ENCODE measurements at regions not wholly inside any gene's neighbourhood (a gene's known extent, or its start where the extent isn't known, plus 50 kb on each side); places are given as distances from the start of the nearest gene placed in this dataset.

DNA sequence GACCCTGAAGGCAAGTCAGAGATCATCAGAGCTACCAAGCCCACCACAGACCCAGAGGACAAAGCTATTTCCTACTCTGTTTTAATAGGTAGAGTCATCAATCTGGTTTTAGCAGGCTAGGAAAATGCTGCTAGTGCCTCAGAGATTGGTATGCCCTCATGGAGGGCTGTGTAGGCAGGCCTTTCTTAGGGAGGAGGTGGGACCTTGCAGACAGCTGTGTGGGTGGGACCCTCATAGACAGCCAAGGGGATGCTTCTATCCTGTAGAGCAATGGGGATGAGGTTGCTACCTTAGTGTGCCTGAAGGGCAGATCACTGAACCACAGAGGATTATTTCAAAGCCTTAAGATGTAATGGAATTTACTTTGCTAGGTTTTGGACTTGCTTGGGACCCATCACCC, 534.9 kb upstream of the KLF12 start:
- no peak for DNase-seq (ENCODE audit: low read depth)

DNA sequence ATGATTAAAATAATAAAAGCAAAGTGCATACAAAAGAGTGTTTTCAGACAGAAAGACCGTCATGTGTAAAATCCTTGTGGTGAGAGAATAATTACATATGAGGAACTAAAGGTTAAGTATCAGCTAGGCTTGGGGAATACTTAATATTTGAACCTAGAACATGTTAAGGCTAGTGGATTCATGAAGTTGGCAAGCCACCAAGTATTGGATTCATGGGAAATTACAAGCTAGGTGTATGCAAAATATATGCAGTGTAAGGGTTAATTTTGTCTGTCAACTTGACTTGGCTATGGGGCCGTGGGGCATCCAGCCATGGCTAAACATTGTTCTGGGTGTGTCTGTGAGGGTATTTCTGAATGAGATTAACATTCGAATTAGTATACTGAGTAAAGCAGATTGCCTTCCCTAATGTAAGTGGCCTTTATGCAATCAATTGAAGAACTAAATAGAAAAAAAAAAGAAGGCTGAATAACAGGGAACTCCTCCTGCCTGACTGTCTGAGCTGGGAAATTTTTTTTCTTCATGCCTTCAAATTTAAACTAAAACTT, 533.5 kb upstream of the KLF12 start:
- no peak for DNase-seq (ENCODE audit: low read depth)

DNA sequence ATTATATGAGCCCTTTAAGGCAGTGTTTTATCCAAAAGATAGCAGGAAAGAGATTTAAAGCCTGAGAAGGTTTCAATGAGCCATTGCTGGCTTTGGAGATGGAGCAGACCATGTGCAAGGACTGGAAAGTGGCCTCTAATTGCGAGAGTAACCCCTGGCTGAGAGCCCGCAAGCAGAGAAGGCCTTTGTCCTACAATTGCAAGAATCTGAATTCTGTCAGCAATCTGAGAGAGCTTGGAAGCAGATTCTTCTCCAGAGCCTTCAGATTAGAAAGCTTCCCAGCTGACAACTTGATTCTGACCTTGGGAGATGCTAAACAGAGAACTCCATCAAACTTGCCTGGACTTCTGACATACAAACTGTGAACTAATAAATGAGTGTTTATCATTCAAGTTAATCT, 528.7 kb upstream of the KLF12 start:
- no peak for DNase-seq (ENCODE audit: low read depth)

DNA sequence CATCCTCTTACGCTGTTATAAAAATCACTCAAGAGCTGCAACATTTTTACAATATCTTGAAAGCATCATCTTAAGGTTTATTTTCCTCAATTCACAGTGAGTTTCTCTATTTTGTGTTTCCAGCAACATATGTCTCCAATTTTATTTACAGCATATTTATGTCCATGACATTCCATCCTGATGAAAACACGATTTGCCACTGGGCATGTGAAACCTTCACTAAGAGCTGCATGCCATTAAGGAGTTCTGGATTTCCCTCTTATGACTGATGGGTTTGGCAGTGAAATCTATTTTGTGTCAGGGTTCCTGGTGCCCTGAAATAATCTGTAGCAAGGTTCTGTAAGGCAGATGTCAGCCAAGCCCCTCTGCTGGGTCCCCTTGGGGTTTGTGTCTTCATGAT, 527.6 kb upstream of the KLF12 start:
- peak; percentile 6 for DNase-seq (ENCODE audit: low read depth)

DNA sequence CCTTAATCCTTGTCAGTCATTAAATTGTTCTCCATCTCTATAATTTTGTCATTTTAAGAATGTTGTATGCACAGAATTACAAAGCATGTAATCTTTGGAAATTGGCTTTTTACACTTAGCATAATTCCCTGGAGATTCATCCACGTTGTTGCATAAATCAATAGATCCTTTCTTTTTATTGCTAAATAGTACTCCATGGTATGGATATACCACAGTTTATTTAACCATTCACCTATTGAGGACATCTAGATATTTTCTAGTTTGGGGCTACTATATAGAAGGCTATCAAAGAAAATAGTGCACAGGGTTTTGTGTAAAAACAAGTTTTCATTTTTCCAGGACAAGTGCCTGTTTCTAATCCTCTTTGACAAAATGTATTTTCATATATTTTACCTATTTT, 523.6 kb upstream of the KLF12 start:
- DNase-seq (ENCODE audit: low read depth) = no peak

DNA sequence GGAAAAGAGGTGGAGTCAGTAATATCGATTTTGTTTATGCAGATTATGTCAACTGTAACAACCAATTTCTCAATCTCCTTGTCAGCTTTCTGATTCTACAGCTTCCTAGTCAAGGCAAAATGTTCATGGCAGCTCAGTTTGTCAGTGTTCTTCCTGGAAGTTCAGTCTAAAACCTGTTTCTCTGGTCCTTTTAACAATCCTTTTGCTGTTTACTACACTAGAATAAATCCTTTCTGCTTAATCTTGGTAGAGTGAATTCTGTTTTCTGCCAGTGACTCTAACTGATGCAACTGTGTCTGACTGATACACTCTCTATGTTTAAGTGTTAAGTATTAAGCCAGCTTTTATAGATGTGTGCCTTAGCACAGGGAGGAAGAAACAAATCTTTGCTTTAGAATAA, 516.9 kb upstream of the KLF12 start:
- DNase-seq (ENCODE audit: low read depth) = no peak

DNA sequence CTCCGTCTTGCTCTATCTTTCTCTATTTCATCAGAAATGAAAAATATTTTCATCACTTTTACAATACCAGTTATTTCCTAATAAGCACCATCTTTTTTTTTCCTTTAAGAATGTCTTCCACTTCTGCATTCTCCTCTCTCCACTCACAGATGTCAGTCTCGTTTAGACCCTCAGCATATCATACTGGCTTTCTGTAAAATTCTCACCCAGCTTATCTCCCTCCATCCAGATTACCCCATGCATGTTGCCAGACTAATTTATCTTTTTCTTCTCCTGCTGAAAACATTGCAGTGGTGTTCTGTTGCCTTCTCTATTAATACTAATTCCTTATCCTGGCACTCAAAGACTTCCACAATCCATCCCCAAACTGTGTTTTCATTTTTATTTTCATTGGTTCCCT, 513.8 kb upstream of the KLF12 start:
- DNase-seq (ENCODE audit: low read depth) = no peak

DNA sequence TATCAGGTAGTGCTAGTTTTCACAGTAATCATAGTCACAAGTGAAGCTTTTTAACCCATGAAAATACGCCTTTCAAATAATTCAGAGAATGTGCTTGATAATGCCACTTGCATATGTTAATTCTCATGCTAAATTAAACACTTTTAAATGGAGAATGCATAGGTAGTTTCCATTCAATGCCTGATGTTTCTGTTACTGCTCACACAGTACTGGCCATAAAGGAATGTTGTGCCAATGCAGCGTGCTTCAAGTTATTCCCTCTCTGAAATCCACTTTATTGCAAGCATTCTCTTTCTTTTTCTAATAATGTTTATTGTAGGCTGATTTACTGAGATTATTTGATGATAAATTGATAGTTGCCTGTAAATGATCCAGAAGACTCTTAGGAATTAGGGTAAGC, 513.0 kb upstream of the KLF12 start:
- no peak for DNase-seq (ENCODE audit: low read depth)

DNA sequence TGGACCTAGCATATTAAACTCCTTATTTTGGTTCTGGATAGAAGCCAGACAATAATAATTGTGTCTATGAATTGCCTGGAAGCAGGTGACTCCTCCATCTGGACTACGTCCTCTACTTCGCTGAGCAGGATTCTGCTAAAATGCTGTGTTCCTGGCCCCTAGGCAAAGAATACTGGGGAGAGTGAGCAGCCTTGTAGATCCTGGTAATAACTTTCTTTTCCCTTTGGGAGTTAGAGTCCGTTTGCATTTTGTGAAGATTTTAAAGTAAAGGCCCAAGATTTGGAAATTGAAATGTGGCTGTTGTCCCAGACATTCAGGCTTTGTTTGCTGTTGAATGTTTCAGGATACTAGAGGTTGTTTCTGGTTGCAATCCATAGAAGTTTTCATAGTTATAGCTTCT, 511.9 kb upstream of the KLF12 start:
- no peak for DNase-seq (ENCODE audit: low read depth)

DNA sequence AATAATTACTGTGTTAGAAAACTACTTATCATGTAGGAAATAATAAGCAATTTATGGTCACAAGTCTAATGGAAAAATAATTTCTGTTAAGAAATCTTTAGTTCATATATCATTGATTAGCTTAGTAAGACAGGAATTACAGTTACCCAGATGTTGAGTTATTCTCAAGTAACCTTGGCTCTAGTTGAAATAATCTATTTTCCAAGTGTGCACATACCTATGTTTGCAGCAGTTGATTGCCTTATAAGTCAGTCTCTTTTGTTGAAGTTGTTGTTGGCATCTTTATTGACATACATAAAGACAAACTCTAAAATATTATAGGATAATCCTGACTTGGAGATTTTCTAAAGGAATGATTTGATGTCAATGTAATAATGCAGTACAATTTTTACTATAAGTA, 511.4 kb upstream of the KLF12 start:
- DNase-seq (ENCODE audit: low read depth) = no peak

DNA sequence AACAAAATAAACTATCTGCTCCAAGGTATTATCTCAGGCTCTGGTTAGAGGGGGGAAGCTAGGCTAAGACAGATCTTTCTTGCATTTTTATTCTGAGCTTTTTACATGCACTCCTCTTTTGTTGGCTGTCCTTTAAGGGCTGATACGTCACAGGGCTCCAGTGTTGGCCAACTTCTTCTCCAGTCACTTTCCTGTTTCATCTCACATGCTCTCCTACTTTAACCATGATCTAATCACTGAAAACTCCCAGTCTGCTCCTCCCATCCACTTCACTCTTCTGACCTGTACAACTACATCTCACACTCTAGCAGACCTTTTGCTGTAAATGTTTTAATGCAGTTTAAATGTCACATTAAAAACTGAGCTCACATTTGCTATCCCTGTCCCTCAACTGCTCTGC, 510.0 kb upstream of the KLF12 start:
- DNase-seq (ENCODE audit: low read depth) = no peak

DNA sequence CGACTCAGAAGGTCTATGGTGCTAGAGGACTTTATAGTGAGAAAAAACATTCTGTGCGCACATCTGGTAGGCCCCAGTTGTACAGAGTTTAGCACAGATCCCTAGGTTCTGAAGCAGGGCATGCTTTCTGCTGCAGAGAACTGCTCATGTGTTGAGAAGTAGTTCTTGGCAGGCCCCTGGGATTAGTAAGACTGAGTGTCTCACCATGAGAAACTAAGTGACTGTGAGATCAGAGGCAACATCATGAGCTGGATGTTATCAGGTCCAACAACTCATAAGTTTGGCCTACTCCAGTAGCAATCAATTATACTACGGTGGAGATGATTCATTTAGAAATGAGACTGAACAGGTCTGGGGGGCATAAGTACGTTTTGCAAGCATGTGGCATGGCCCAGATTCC, 507.4 kb upstream of the KLF12 start:
- peak; percentile 21 for DNase-seq (ENCODE audit: low read depth)

DNA sequence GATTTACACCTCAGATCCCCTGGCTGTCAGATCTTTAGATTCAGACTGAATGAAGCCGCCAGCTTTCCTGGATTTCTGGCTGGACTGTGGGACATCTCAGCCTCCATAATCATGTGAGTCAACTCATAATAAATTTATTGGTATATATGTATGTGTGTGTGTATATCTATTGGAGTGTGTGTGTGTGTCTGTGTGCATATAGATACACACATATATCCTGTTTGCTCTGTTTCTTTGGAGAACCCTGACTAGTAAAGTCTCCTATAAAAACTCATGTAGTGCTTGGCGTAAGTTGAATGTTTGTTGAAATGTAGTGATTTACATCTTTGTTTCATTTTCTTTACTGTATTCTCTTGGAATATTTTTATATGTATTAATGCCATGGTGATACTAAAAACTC, 499.5 kb upstream of the KLF12 start:
- no peak for DNase-seq (ENCODE audit: low read depth)

DNA sequence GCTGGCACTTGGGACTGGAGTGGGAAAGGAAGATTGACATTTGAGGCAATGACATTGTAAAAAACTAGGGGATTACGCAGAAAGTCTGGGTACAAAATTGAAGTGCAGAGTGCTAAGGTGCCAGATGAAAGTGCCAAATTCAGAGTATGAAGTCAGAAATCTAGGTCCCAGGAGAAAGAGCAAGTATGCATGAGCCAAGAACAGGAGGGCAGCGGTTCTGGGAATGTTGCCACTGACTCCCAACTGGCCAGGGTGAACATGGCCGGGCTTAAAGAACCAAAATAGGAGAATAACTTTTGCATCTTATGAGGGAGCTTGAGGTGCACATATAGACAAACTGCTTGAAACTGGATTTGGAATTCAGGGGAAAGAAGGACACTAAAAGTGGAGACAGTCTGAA, 495.8 kb upstream of the KLF12 start:
- DNase-seq (ENCODE audit: low read depth) = no peak

DNA sequence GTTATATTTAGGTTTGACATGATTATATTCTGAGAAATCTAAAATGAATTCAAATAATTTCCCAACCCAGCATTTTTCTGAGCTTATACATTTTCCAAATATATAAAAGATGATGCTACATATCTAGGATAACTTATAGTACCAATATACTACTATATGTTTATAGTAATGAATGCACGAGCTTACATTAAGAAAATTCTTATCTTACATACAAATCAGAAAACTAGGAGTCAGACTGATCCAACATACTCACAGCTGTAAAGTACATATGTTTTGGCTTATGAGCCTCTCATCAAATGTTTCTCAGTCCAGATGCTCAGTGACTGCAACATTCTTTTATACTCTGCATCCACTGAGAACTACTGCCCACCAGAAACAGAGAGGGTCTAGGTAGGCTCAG, 491.3 kb upstream of the KLF12 start:
- DNase-seq (ENCODE audit: low read depth) = no peak

DNA sequence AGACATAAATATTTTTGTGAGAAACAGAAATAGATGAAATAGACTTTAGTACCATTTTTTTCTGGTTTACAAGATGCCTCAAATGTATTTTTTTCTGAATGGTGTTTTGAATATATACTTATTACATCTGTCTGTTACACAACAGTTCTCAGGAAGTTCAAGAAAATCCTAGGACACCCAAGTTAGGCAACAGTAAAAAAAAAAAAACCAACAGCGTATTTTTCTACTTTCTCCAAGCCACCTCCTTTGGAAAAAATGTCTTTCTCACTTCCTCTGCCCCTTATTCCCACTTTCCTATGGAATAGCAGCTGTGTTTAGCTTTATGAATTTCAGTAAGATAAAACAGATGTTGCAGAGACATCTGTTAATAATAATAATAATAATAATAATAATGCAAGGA, 489.6 kb upstream of the KLF12 start:
- no peak for DNase-seq (ENCODE audit: low read depth)

DNA sequence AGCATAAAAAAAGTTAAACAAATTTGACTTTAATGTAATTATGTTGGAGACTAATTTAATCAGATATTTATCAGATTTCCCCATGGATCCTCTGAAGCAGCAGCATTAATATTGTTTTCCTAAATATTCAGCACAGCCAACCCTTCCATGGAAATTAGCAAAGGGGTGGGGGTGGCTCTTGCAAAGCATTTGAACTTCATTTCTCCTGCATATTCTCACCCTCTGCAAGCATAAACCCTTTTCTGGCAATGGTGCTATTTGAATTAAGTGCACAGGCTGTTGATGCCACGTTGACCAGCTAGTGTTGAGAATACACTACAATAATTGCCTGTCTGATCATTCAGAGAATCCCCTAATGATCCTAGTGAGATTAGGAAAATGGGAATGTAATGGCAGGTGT, 488.1 kb upstream of the KLF12 start:
- no peak for DNase-seq (ENCODE audit: low read depth)

DNA sequence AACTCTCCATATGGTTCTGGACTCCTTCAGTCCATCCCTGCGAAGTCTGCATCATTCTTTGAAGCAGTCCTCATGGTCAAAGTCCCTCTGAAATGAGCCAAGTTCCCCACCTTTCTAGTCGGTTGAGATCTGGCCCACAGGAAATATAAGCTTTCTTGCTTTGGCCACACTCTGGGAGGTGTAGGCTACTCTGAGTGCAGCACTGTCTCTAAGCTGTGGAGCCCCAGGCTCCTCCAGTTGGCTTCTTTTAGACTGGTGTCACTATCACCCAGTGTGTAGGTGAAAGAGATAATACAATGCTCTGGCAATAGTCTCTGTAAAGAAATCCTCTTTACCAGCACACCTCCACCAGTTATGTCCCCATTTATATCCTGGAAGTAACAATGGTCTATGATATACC, 486.5 kb upstream of the KLF12 start:
- DNase-seq (ENCODE audit: low read depth) = no peak

DNA sequence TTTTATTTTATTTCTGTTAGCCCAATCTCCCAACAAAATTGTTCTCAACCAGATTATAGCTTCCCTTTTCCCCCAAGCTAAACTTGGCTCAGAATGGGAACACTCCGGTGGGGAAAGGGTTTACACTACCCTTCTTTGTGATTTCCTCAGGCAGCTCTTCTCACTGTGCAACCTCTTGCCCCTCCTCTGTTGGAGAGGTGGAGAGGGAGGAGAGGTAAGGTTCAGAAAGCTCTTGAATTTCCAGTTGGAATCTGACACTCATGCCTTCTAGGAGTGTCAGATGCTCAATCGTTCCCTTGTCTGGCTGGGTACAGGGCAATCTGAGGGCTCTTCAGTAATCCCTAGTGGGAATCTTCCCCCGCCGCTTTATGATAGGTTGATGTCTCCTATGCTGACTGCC, 486.1 kb upstream of the KLF12 start:
- no peak for DNase-seq (ENCODE audit: low read depth)

DNA sequence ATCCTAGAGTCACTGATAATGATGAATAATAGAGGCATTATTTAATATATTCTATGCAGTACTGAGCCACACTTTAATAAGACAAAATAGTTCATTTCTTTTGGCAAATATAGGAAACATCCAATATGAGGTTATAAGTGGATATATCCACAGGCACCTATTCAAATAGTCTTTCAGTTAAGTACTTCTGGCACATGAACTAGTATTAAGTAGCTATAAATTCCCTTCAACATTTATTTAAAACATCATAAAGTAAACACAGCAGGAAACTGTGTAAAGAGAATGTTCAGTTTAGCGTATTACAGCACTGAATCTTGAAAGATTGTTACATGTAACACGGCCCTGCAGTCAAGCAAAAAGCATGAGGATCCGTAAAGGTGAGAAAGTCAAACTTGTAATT, 463.3 kb upstream of the KLF12 start:
- DNase-seq (ENCODE audit: low read depth) = no peak

DNA sequence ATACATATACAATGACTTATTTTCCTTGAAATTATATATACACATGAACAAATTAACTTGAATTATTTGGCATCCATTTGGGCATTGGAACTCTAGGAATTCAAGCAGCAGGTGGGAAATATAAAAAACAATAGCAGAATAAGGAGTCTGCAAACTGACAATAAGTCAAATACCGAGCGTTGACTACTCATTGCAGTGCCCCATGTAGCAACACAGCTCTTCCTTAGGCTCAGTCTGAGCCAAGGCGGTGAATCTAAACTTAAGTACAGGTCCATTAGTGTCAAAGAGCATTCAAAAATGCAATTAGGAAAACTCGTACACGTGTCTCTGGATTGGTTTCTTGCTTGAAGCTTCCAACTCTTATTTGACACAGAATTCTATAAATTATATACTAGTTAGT, 462.5 kb upstream of the KLF12 start:
- DNase-seq (ENCODE audit: low read depth) = no peak

DNA sequence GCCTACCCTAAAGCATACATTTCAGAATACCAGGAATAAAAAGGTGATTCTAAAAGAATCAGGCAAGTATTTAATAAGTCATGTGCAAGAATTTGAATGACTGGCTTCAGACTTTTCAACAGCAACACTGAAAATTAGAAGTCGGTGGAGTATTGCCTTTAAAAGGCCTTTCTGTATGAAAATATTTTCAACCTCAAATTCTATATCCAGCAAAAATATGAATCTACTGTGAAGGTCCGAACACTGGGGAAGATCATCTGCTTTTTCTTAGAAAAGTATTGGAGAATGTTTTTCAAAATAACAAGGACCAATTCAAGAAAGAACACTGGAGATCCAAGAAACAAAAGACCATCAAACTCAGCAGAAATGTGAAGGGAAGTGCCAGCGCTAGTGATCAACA, 459.5 kb upstream of the KLF12 start:
- no peak for DNase-seq (ENCODE audit: low read depth)

DNA sequence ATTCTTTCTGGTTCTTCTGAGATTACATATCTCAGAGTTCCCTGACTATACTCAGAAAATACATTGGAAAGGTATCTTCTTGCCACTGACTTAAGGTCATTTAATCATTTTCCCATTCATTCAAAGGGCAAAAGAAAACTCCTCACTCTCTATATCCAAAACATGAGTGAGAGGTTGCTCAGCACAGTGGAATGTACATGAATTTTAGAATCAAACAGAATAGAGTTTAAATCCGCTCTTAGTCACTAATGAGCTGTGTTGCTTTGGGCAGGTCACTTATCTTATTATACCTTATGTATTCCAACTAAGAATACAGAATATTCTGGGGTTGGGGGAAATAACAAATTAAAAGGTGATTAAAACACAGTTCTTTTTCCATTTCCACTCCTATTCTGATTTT, 452.6 kb upstream of the KLF12 start:
- DNase-seq (ENCODE audit: low read depth) = peak; percentile 10

DNA sequence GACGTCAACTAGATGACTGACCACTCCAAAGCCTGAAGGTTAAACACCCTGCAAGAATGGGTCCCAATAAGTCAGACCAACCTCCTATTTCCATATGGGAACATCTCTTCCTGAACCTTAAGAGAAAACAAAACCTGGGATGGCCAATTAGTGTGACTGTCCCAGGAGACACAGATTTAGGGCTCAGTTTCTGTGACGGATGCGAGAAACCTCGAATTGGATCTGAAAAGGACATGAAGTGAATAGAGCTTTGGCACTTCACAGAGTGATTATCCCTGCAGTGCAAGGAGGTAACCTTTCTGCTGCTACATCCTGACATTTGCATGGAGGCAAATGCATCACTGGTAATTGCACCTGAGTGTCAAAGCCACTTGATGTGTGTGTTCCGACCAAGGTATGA, 442.2 kb upstream of the KLF12 start:
- no peak for DNase-seq (ENCODE audit: low read depth)

DNA sequence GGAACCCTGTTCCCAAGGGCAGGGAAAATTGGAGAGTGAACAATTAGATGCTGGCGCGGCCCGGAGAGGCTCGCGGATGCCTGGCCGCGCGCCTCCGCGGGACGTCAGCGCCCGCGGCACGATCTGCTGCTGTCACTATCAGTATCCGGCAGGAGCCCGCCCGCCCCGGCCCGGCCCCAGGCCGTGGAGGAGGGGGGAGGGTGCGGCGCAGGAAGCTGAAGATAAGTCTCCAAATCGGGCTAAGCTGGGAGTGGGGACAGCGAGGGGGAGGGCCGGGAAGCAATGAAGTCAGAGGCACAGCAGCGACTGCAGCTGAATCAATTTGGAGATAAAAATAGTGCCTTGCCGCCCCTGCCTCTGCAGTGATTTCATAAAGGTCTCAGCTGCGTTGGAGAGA, 441.5 kb upstream of the KLF12 start:
- DNase-seq (ENCODE audit: low read depth) = peak; percentile 44
